AG10803 (cell line): ENCODE measurements at regions not wholly inside any gene's neighbourhood (a gene's known extent, or its start where the extent isn't known, plus 50 kb on each side); places are given as distances from the start of the nearest gene placed in this dataset.

ENCODE experiments used
- DNase-seq: peaks from one replicate; pipeline ENCODE4 v3.0.0; 2010; ENCODE audit warnings: low read depth
- H3K4me3 ChIP-seq: 2 replicates; pipeline ENCODE4 v1.5.1; 2011; ENCODE audit warnings: mild to moderate bottlenecking, low read length, control low read depth
- CTCF ChIP-seq: conservative IDR thresholded peaks from 2 replicates; pipeline ENCODE4 v1.5.1; 2011; ENCODE audit warnings: mild to moderate bottlenecking, low read length, control low read depth, inconsistent platforms

- no peak for TF ChIP-seq CTCF
- H3K4me3 ChIP-seq: no peak overlapping the region
- no peak for DNase-seq
Measured at GRCh38 chr10:21165489-21165888, 268.4 kb upstream of the NEBL start.

GRCh38 chr10:21164687-21165086, 267.6 kb upstream of the NEBL start:
- TF ChIP-seq CTCF: no peak
- no peak for DNase-seq
- no peak overlapping the region for H3K4me3 ChIP-seq

- DNase-seq: no peak
- H3K4me3 ChIP-seq: no peak overlapping the region
- TF ChIP-seq CTCF: no peak
Measured at GRCh38 chr10:21162948-21163347, 265.8 kb upstream of the NEBL start.

GRCh38 chr10:21161647-21162046, 264.5 kb upstream of the NEBL start:
- DNase-seq: no peak
- no peak for TF ChIP-seq CTCF
- H3K4me3 ChIP-seq: no peak overlapping the region

- DNase-seq: no peak
- TF ChIP-seq CTCF: no peak
Measured at GRCh38 chr10:21161090-21161625, 264.0 kb upstream of the NEBL start.

GRCh38 chr10:21160116-21160515, 263.0 kb upstream of the NEBL start:
- H3K4me3 ChIP-seq: no peak overlapping the region
- TF ChIP-seq CTCF: no peak
- no peak for DNase-seq

More at GRCh38 chr10:21161090-21161625, 264.0 kb upstream of the NEBL start:
- no peak overlapping the region for H3K4me3 ChIP-seq

GRCh38 chr10:21159669-21160068, 262.6 kb upstream of the NEBL start:
- no peak for TF ChIP-seq CTCF
- no peak overlapping the region for H3K4me3 ChIP-seq
- no peak for DNase-seq
